ENCODE measurements at regions not wholly inside any gene's neighbourhood (a gene's known extent, or its start where the extent isn't known, plus 50 kb on each side); places are given as distances from the start of the nearest gene placed in this dataset.

- Histone ChIP-seq H3K9ac (replicated peaks; ENCODE audit: extremely low read depth, insufficient read depth, low read length) (no peak overlapping the region), H3K4me2 (ENCODE audit: insufficient read depth, low read length) (no peak overlapping the region), H2AFZ (ENCODE audit: low read depth, low read length) (no peak overlapping the region), H4K20me1 (replicated peaks; ENCODE audit: control insufficient read depth, extremely low read depth, insufficient read depth, low read length) (no peaks in the 10 kb centered on the region), H3K9me3 (replicated peaks; ENCODE audit: control insufficient read depth, insufficient read depth, low read length) (peaks cover 2% of the 10 kb centered on the region), H3K4me1 (ENCODE audit: control insufficient read depth, extremely low read depth, insufficient read depth, low read length) (no peaks in the 10 kb centered on the region), H3K4me3 (replicated peaks in 1 of 3; ENCODE audit: insufficient read depth in 1 of 3, low read depth in 1 of 3, low read length in 3 of 3) (no peak overlapping the region), H3K79me2 (ENCODE audit: control insufficient read depth, insufficient read depth, low read length) (no peaks in the 10 kb centered on the region), H3K36me3 (ENCODE audit: control insufficient read depth in 2 of 2, extremely low read depth in 1 of 2, insufficient read depth in 2 of 2, low read length in 2 of 2) (no peaks in the 10 kb centered on the region), H3K27ac (ENCODE audit: insufficient read depth, low read depth, low read length) (no peak overlapping the region), H3K27me3 (ENCODE audit: control insufficient read depth in 2 of 2, insufficient read depth in 2 of 2, low read length in 2 of 2) (no peaks in the 10 kb centered on the region), H3K9me1 (replicated peaks; ENCODE audit: control insufficient read depth, extremely low read depth, insufficient read depth, low read length) (no peaks in the 10 kb centered on the region)
- ChIA-PET POLR2A (no interaction called here), CTCF (no interaction called here)
- TF ChIP-seq GATA2 (IDR thresholded peaks at IDR 0.05; ENCODE audit: insufficient read depth, insufficient read length, low read depth, low read length) (no peak), EZH2 (IDR thresholded peaks at IDR 0.05; ENCODE audit: borderline replicate concordance, low read depth, low read length, severe bottlenecking) (no peak), FOS (IDR thresholded peaks at IDR 0.05; ENCODE audit: borderline replicate concordance, insufficient read depth, low read length) (no peak), JUN (IDR thresholded peaks at IDR 0.05; ENCODE audit: borderline replicate concordance, insufficient read depth, insufficient read length, low read depth) (no peak), CTCF (IDR thresholded peaks at IDR 0.05; ENCODE audit: extremely low read depth in 1 of 2, insufficient read depth in 1 of 2, low read depth in 1 of 2, low read length in 2 of 2) (no peak), MYC (IDR thresholded peaks at IDR 0.05; ENCODE audit: low read depth, low read length) (no peak), POLR2A (IDR thresholded peaks at IDR 0.05; ENCODE audit: low read depth, low read length) (no peak), POLR2AphosphoS5 (IDR thresholded peaks at IDR 0.05; ENCODE audit: insufficient read depth, low read depth, low read length) (no peak), MAX (IDR thresholded peaks at IDR 0.05; ENCODE audit: insufficient read depth, insufficient read length) (no peak)
- FAIRE-seq (no peak), DNase-seq (ENCODE audit: low read depth, low spot score) (no peak)
- intact Hi-C loops (cut with micrococcal nuclease), result no loop called here
- BruUV-seq (replicated peaks), result no TSS peak
- dilution Hi-C loops (cut with MboI; ENCODE audit: extremely low pct_ligation_motif_present, low sequenced_read_pairs), result no loop called here
These were observed 503.2 kb upstream of the ID4 start for GRCh38 chr6:19333936-19334335.

Measured in endothelial cell of umbilical vein (primary cell).